CD4-positive, alpha-beta T cell treated with Interleukin-15 for 1 hour (primary cell): ENCODE measurements at regions not wholly inside any gene's neighbourhood (a gene's known extent, or its start where the extent isn't known, plus 50 kb on each side); places are given as distances from the start of the nearest gene placed in this dataset.
"Not testable (repeated sequence)": the region's sequence is repeated elsewhere in the genome, so short reads cannot be mapped to it uniquely, and the experiment has no call there.

Source experiments
- DNase-seq: peaks from one replicate; pipeline ENCODE4 v3.0.0-alpha.2; 2020

GRCh38 chr22:22977479-22978200 lies 90.0 kb downstream of the IGLL5 start:
- DNase-seq: no peak

DNA sequence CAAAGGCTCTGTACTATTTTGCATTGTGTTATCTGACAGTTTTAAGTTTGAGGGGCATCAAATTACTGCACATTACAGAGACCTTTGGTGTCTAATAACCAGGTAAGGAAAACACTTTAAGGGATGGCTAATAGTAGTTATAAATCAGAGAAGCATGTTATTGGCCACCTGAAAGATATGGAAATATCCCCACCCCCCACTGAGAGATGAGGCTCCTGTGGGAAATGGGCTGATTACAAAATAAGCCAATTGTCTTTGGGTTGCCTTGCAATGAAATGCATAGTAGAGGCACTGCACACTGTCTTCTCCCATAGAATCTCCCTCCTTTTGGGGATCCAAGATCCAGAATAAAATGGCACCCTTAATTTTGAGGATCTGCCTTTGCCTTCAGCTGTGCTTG lies 91.0 kb downstream of the IGLL5 start:
- DNase-seq: no peak

DNA sequence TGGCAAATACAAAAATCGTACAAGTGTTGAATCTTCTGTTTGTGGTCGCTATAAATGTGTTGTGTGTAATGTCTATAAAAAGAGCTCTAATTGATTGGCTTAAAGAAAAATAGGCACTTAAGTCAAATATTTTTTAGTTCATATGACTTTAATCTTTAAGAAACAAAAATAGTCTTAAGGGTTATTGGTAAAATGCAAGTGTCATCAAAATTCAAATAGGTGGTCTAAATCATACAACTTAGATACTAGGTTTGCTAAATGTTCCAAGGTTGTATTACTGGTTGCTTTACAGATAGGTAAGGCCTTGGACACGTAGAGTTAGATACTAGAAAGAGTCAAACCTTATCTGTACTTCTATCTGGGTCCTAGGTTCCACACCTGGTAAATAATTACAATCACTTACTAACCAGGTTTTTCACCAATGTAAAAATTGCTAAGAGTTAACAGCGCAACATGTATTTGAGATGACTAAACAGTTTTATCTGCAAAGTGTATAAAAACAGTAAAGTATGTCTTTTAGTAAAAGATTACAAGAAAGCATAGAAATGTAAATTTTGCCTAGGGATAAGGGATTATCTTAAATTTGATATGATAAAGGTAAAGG lies 91.1 kb upstream of the GNAZ start:
- DNase-seq: no peak

- DNase-seq: no peak
These were observed 90.4 kb upstream of the GNAZ start for GRCh38 chr22:22979954-22980353.

- peak; percentile 33 for DNase-seq
These were observed 88.4 kb upstream of the GNAZ start for GRCh38 chr22:22981670-22982571.

- DNase-seq: no peak
These were observed 87.7 kb upstream of the GNAZ start for GRCh38 chr22:22982616-22983015.

DNA sequence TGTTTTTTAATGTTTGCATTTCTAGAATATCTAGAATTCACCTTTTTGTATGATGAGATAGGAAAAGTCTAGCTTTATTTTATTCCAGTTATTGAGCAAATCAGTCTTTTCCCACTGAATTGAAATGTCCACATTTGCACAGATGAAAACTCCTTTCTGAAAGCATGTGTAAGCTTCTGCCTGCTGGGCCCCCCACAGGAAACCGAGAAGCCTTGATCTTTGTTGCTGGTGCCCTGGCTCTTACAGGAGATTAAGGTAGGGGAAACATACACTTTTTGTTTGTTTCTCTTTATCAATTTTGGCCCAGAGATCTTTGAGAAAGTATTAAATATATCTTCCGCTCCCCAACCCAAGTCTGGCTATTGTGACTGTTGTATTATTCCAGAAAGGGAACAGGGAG lies 87.2 kb upstream of the GNAZ start:
- DNase-seq: no peak

DNA sequence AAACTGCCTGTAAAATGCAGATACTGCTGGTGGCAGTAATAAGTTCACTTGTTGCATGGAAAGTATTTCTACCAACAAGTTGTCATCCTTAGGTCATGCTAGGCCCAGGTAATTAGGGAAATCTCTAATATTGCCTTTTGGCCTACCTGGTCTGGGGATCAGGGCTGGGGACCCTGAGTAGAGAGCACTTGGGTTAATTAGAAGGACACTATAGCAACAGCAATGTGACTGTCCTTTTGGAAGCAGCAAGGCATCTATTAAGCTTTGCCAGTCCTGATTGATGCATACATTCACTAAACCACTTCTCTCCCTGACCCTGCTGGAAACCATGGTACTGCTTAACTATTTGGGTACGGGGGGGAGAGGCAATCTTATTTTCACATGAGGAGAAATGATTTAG lies 86.5 kb upstream of the GNAZ start:
- DNase-seq: no peak

DNA sequence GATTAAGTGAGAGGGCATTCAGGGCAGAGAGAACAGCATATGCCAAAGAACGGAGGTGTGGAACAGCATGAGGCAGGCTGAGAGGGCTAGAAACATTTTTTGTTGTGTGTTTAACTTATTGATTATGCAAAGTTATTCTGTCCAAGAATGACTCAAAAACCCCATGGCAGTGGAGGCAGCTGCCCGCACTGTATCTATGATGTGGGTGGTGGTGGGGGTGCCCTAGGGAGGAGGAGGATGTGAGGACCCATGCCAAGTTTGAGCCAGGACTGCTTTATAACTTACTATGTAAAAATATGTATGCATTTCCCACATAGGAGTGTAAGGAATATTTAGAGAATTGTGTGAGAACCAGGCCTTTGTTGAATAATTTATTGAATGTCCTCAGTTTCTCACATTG lies 85.4 kb upstream of the GNAZ start:
- no peak for DNase-seq

GRCh38 chr22:22986008-22986407 lies 84.3 kb upstream of the GNAZ start:
- no peak for DNase-seq

GRCh38 chr22:22986640-22987039 lies 83.7 kb upstream of the GNAZ start:
- no peak for DNase-seq

GRCh38 chr22:22988150-22988549 lies 82.2 kb upstream of the GNAZ start:
- no peak for DNase-seq

DNA sequence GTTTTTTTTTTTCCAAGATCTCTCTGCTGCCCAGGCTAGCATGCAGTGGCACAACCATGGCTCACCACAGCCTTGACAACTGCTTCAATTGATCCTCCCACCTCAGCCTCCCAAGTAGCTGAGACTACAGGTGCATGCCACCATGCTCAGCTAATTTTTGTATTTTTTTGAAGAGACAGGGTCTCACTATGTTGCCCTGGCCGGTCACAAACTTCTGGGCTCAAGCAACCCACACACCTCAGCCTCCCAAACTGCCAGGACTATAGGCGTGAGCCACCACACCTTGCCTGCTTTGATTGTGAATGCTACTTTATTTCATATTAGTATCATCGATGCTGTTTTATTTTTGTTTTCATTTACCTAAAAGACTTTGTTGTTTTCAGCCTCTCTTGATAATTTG lies 81.5 kb upstream of the GNAZ start:
- no peak for DNase-seq

- DNase-seq: no peak
These were observed 80.5 kb upstream of the GNAZ start for GRCh38 chr22:22989856-22990255.

- DNase-seq: not testable (repeated sequence)
These were observed 79.4 kb upstream of the GNAZ start for GRCh38 chr22:22990711-22991505.

GRCh38 chr22:22992474-22992873 lies 77.8 kb upstream of the GNAZ start:
- no peak for DNase-seq

GRCh38 chr22:22993184-22993583 lies 77.1 kb upstream of the GNAZ start:
- no peak for DNase-seq

DNA sequence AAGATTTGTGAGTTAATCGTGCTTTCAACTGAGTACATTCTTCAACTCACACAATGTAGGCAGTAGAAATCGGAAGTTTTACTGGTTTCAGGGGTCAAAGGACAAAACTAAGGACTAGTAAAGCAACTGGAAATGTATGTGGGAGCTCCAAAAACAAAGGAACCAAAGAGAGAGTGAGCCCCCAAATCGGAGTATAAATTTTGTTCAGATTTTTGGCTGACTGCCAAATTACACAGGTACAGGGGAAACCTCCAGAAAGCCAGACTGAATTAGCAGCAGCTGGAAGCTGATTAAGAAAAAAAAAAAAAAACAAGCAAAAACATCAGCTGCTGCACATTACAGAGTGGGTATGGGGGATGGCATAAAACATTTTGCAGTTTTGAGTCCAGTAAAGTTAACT lies 75.2 kb upstream of the GNAZ start:
- no peak for DNase-seq

DNA sequence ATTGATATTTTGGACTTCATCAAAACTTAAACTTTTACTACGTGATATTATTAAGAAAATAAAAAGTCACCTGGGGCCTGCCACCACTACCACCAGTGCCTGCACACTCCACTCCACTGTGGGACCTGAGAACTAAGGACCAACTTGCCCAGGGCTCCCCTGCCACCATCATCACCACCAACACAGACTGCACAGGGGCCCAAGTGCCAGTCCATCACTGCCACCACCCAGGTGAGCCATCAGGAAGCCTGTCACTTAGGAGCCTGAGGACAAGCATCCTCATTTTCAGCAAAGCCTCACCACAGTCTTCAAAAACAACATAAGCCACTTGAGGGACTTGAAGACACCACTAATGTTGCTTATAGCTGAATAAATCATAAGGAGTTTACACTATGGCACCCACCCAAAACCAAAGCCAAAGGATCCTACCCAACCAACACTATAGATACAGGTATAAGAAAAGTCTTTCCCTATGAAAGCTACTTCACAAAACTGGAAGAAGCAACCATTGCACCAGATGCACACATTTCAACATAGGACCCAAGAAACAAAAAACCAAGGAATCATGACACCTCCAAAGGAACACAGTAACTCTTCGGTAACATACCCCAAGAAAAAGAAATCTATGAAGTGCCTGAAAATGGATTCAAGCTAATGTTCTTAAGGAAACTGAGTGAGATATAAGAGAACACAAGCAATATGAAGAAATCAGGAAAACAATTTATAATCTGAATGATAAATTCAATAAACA lies 73.6 kb upstream of the GNAZ start:
- DNase-seq: no peak

DNA sequence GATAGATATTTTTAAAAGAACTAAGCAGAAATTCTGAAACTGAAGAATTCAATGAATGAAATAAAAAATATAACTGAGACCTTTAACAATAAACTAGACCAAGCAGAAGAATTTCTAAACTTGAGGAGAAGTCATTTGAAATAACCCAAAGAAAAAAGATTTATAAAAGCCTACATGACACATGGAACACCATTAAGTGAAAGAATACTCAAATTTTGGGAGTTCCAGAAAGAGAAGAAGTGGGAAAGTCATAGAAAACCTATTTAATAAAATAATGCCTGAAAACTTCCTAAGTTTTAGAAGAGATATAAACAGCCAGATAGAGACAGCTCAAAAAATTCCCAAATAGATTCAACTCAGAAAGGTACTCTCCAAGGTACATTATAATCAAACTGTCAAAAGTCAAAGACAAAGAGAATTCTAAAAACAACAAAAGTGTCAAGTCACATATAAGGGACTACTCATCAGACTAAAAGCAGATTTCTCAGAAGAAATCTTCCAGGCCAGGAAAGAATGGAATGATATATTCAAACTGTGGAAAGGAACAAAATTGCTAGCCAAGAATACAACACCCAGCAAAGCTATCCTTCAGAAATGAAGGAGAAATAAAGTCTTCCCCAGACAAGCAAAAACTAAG lies 72.9 kb upstream of the GNAZ start:
- DNase-seq: no peak

DNA sequence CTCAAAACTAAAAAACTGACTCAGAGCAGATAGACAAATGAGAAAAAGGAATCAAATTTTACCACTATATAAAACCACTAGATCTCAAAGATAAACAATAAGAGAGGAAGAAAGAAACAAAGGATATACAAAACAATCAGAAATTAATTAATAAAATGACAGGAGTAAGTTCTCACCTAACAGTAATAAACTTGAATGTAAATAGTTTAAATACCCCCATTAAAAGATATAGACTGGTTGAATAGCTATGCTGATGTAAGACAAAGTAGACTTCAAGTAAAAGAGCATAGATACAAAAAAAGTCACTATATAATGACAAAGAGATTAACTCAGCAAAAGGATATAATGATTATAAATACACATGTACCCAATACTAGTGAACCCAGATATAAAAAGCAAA lies 72.3 kb upstream of the GNAZ start:
- no peak for DNase-seq

DNA sequence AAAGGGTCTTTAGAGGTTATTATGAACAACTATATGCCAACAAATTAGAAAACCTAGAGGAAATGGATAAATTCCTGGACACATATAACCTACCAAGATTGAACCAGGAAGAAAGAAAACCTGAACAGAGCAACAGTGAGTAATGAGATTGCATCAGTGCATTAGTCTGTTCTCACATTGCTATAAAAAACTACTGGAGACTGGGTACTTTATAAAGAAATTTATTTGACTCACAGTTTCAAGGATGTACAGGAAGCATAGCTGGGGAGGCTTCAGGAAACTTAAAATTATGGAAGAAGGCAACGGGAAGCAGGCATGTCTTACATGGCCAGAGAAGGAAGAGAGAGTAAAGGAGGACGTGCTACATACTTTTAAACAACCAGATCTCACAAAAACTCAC lies 70.8 kb upstream of the GNAZ start:
- DNase-seq: no peak
